KG1 (cell line): ENCODE measurements at regions not wholly inside any gene's neighbourhood (a gene's known extent, or its start where the extent isn't known, plus 50 kb on each side); places are given as distances from the start of the nearest gene placed in this dataset.

Experiments
- DNase-seq: peaks from one replicate; lab custom pipeline; 2025; lab: John Stamatoyannopoulos, UW

DNA sequence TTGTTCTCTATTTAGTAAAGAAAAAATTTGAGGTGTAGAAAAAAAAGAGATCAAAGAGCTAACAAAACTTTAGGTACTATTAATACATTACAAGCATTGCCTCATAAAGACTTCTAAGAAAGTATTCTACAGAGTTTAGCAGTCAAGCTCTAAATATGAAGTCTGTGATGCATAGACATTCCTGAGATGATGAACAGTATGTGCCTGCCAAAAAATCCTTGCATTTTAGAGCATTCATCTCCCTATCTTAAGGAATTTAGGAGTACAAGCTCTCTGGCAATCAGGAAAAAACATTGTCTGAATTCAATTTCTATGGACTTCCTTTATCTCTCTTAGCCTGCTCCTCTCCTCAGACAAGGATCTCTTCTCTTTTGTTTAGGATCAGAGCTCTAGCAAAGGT, 202.6 kb upstream of the LRFN5 start:
- DNase-seq, result no peak

DNA sequence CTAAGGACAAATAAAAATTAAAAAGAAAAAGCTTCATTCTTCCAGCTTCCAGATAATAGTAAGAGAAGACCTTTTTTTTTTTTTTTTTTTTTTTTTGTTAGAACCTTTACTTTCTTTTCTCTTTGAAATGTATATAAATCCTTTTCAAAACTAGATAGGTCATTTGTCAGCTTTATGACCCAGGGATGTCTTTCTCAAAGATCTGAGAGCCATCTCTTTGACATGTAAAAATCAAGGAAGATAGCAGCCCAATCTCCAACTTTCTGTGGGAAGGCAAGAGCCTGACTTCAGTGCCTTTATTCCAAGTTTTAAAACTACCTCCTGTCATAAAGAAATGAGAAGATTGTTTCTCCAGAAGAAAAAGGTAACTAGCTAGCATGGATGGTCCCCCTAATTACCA, 203.3 kb upstream of the LRFN5 start:
- no peak for DNase-seq

DNA sequence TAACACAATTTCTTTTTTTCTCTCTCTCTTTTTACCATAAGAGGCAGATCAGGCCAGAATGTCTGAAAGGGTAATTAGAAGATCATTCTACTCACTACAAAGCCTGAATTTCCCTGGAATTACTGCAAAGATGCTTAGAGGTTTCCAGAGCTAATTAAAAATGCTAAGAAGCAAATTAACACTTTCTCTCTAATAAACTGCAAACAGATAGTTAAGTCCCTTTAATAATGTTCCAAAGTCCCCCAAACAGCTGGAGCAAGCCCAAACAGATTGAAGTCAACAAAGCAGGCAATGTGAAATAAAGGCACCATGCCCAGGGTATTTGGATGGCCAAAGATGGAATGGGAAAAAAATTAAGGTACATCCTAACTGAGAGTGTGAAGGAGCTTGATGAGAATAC, 208.8 kb upstream of the LRFN5 start:
- DNase-seq, result no peak

DNA sequence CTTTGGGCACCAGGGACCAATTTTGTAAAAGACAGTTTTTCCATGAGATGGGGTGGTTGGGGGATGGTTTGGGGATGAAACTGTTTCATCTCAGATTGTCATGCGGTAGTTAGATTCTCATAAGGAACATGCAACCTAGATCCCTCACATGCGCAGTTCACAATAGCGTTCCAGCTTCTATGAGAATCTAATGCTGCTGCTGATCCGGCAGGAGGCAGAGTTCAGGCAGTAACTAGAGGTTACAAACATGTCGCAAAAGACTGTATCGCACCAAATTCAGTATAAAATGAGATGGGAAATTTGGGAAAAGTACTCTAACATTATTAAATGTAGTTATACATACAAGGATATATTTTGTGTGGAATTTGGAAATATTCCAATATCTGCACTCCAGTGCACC, 213.2 kb upstream of the LRFN5 start:
- DNase-seq, result no peak

DNA sequence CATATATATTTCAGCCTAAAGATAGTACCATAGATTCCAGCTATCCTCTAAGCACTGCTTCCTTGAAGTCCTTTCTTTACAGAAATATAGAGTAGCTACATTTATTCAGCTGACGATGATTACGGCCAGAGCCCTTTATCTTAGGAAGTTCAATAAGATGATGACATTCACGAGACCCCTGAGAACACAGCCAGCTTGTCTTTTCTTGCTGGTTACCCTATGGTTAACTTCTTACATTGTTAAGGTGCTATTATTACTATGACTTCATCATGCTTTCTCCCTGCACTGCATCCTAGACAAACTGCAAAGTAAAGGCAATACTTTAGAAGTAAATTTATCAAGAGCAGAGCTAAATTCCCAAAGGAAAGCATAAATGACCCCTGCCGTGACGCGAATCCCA, 214.4 kb upstream of the LRFN5 start:
- DNase-seq, result no peak

DNA sequence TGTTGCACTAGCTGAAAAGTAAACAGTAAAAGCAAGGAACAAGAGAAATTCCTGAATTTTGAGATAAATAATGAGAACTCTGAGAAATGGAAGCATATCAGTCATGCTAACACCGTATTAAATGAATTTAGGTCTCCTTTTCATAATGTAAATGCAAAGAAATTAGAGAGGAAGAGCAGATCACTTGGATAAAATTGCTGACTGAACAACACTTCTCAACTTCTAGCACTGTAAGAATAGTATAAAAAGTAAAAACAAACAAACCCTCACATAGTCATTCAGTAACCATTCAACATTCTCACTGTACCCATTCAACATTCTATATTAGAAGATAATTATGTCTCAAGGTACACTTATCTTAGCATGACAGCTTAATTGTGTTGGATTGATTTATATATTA, 217.3 kb upstream of the LRFN5 start:
- no peak for DNase-seq

DNA sequence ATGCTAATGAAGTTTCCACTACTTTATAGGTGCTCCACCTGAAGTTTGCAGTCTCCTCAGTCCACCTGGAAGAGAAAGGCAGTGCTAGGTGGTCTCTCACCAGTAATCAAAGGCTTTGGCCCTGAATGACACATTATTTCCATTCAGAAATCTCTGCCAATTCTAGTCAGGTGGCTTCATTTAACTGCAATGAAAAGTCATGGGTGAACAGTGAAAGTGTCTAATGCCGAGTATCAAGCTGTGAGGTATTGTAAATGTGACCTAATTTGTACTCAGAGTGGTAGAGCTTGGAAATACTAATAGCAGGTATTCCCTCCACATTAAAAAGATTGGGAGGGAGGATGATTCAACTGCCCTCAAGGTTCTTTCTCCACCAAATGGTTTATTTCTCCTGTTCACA, 220.9 kb upstream of the LRFN5 start:
- DNase-seq, result no peak

DNA sequence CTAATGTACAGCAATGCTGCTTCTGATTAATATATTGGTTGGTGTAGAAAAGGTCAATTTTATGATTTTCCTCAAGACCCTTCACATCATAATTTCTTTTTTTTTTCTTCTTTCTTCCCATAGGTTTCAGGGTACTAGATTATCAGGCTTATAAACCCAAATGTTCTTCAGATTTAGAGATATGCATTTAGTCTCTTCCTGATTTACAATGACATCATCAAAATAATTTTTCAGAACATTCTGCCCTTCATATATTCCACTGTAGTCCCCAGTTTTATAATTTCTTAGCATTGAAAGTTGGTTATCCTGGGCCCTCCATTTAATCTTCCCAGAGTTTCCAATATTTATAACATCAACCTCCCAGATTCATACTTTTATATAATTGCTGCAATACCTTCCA, 226.7 kb upstream of the LRFN5 start:
- no peak for DNase-seq

DNA sequence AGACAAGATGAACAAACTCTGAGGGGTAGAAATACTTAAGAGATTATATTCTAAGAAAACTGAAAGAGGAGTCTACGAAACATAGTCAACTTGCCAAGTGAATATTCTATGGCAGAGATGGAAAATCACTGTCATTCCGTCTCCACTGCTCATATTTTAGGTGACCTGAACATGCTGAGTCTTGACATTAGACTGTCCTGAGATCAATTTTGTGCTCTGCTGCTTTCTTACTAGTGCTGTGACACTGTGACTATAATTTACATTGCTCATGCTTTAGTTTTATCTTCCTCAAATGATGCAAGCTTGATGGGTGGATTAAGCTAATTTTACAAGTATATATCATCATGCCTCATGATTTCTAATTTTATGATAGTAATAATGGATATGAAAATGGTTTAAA, 228.2 kb upstream of the LRFN5 start:
- DNase-seq, result no peak

DNA sequence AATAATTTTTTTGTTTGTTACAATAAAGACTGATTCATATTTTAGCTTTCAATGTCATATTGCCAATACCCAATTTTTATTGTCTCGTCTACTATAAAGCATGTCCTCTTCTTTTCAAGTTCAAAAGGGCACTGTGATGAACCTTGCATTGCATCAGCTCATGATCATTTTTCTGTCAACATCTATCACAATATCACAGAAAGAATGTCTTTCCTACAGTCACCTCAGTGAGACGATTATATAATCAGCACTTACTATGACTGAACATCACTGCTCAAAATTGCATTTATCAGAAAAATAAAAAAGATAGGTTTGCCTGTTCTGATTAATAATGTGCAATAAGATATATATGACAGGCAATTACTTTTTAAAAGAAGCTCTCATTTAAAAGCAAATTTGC, 228.7 kb upstream of the LRFN5 start:
- DNase-seq, result no peak

DNA sequence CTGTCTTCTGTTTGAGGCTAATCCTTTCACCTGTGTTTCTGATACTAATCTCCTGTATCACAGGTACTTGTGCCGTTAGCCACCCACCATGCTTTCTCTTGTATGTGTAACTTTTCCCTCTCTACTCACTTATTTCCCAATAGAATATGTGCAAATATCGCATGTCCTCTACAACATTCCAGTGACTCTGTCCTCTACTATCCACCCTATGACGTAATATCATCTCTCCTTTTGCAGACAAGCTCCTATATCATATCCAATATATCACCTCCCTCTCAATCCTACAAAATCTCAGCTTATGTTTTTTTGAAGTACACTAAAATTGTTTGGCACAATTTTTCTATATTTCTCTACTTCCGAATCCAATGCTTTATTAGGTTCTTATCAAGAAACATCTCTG, 232.6 kb upstream of the LRFN5 start:
- DNase-seq, result no peak

DNA sequence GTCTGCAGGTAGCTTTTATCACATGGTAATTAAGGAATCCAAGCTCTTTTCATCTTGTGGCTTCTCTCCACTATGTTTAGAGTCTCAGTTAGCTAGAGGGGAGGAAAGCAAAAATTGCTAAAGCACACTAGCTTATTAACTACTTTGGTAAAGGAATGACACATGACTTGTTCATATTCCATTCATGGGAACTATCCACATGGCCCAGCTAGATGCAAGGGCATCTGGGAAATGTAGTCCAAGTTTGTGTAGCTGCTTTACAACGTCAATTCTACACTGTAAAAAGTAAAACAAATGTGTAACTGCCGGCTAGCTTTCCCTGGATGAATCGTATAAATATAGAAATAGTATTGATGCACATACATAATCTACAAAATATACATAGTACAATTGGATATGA, 244.5 kb upstream of the LRFN5 start:
- DNase-seq, result no peak

DNA sequence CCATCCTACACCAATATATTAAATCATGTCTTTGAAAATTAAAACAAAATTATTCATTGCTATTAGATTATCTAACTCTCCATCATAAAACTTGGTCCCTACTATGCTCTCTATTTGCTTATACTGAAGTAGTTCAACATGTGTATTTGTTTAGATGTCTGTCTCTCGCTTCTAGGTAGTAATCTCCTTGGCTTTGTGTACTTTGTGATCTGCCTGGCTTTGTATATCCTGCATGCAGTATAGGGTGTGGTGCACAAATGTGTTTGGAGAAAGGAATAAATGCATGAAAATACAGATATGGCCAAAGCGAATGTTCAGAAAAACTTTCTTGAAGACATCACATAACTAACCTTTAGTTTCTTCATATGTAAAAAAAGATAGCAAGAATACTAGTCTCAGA, 246.6 kb upstream of the LRFN5 start:
- DNase-seq, result no peak

DNA sequence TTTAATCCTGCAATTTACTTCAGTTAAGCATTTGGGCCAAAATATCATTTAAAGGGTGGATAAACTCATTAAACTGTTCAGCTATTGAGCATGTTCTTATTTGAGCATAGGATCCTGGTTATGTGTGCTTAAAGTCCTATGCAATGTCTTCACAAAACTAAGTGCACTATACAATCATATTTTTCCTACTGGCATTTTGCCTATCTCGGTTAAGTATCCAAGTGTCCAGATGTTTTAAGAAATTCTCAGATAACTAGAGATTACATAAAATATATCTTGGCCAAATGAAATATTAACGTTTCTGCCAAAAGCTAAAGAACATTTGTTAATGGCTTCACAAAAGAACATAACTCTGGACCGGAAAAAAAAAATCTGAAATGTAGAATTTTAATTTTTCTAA, 250.8 kb upstream of the LRFN5 start:
- DNase-seq, result no peak

DNA sequence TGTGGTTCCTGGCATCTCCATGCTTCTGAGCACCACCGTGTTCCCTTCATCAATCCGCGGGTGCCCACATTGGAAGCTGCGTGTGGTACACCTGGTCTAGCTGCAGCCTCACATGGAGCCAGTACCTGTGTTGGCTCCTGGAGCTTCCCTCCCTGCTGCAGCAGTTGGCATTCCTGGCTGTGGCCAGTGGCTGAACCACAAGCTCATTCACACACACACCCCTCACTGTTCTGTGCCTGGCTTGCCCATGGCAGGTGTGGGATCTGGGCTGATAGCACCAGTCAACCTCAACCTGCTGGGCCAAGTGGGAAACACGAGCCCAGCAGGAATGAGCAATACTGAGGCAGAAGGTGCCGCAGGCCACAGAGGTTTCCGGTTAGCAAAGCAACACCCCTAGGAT, 256.2 kb upstream of the LRFN5 start:
- no peak for DNase-seq

DNA sequence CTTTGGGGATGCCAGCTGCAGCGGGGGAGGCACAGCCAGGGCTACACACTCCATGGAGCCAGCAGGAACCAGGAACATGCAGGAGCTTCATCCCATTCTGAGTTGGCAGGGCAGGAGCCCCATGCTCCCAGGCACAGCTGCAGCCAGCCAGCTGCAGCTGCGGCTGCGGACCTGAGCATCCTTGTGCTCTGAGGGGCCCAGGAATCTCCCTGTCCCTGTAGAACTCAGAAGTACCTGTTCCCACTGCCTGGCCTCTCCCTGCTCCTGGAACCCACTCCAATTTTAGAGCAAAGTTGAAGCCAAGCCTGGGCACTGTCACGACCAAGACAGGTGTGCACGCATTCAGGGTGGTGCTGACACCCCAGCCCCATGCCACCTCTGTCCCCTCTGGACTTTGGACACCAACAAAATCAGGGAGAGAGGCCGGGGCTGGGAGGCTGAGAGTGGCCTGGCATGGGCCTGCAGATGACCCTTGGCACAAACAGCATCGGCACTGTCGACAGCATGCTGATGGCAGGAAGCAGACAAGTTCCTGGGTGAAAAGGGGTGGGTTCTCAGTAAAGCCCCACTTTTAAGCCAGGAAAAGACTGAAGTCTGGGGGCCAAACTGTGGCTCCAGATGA, 257.3 kb upstream of the LRFN5 start:
- DNase-seq, result no peak

DNA sequence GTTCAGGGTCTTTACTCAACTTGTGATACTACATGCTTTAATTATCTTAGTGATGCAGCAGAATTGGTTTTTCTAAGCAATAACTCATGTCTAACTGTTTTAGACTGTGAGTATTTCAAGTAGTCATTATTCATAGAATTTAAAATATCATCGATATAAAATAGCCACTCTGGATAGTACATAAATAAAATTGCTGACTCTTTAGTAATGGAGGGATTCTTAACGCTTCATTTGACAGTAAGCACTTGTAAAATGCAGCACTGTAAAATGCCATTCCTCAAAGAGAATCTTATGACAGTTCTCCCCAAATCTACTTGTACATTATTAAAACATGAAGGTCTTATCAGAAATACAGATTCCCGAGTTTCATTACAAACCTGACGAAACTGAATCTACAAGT, 262.8 kb upstream of the LRFN5 start:
- no peak for DNase-seq

DNA sequence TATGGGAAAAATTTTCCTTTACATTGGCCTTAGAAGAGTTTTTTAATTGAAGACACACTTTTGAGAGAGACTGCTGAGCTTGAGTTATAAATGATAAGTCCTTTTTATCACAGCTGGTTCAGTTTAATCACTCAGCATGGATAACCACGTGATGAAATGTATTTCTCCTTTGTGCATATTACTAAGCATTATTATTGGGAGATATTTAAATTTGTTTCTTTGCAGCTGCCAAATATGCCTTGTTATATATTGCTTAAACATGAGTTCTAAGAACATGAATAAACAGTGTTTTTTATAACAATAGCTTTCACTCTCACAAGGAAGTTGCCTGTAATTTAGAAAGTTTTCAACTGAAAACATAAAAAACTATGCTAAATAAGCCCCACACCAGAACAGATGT, 293.5 kb upstream of the LRFN5 start:
- DNase-seq, result no peak

DNA sequence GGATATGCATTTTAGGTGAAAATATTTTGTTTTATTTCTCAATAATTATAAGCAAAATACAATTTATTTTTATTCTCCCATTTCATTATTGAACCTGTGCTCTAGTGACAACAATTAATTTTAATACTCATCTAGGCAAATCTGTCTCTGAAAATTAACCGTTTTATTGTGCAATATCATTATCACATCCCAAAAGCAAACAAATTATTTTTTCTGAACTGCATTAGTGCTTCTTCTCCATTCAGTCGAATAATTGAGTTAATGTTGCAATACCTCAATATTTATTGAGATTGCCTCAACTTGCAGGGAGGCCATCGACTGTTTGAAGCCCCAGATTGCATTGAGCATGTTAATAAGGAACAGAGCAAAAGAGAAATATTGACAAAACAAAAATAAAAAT, 303.2 kb upstream of the LRFN5 start:
- no peak for DNase-seq

DNA sequence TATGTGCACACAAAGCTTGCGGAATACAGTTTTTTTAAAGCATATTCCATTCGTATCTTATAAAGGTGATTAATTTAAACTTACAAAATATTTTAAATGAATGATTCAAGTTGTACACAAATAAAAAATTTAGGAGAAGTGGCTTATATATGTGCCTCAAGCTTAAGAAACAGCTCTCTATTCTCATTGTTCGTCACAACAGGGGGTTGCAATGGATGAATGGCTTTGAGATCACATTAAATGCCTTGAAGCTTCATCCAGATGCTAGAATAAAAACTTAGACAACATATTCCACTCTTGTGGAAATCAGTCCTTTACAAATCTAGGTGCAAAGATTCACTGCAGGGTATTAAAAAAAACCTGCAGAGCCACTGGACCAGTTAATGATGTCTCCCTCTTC, 303.9 kb upstream of the LRFN5 start:
- no peak for DNase-seq

DNA sequence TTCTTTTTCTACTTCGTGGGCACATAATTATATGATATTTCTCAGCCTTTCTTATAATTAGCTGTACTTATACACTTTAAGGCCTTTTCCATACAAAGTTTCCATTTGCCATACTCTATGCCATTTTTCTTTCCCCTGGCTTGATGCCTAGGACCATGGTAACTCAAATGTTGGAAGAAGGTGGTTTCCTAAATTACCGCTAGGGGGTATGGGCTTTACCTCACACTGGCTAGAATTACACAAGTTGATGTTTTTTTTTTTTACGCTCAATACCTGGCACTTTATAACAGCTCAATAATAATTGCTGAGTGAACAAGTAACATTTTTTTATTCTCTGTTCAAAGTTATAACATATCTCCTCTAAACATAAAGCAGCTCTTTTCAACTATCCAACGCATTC, 306.8 kb upstream of the LRFN5 start:
- DNase-seq, result no peak

DNA sequence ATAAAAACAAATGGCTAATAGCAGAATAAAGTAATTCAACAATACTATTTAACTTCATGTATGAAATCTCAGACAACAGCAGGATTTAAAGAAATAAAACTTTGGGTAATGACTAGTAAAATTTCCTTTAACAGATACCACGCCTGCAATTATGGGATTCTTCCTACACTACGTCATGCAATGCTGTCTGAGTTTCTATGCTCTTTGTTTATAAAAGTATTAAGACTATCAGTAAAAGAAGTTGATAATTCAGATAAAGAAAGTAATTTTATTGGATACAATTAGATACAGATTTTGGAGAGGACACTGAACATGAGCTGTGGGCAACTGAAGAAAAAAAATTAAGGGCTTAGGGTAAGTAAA, 308.4 kb upstream of the LRFN5 start:
- no peak for DNase-seq

DNA sequence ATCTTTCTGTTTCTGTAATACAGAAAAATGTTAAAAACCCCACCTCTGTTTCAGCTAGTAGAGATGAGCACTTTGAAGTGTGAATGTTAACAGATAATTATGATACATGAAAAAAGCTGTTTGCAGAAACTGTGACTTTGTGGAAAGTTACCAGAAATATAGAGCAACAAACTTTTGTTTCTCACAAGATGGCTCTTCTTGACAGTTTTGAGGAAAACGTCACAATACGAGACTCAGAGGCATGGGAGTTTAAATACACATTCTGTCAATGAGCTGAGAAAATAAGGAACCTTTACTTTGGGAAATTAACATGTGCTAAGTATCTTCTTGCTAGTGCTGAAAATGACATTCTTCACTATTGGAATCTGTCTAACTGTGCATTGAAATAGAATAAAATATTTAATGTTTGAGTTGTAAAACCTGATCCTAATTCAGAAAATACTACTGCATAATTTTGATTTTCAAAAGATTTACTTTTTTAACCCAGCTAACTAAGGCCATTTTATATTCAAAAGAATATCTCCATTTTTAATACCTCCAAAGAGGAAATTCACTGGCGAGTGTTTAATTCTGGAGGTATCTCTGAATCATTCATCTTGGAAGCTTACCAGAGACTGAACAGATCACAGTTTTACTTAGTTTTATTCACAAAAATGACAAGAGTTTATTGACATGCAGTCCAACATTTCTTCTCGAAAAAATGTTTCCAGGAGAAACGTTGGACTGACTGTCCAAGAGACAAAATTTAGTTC, 308.9 kb upstream of the LRFN5 start:
- DNase-seq, result no peak

DNA sequence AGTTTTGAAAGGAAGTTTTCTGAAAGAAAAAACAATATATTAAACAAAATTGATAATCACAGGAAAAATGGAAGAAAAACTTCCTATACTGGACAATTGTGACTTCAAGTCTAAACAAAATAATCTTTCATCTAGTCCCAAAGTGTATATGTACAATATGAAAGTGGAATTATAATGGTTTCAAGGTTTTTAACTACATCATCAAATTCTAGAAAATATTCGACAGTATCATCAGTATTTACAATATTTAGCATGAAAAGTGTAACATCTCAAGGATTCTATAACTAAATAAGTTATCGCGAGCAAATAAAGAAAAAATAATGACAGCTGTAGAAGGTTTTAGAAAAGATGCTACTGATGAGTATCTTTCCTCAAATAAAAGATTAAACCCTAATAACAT, 310.9 kb upstream of the LRFN5 start:
- no peak for DNase-seq
